ENCODE measurements at regions not wholly inside any gene's neighbourhood (a gene's known extent, or its start where the extent isn't known, plus 50 kb on each side); places are given as distances from the start of the nearest gene placed in this dataset.

DNA sequence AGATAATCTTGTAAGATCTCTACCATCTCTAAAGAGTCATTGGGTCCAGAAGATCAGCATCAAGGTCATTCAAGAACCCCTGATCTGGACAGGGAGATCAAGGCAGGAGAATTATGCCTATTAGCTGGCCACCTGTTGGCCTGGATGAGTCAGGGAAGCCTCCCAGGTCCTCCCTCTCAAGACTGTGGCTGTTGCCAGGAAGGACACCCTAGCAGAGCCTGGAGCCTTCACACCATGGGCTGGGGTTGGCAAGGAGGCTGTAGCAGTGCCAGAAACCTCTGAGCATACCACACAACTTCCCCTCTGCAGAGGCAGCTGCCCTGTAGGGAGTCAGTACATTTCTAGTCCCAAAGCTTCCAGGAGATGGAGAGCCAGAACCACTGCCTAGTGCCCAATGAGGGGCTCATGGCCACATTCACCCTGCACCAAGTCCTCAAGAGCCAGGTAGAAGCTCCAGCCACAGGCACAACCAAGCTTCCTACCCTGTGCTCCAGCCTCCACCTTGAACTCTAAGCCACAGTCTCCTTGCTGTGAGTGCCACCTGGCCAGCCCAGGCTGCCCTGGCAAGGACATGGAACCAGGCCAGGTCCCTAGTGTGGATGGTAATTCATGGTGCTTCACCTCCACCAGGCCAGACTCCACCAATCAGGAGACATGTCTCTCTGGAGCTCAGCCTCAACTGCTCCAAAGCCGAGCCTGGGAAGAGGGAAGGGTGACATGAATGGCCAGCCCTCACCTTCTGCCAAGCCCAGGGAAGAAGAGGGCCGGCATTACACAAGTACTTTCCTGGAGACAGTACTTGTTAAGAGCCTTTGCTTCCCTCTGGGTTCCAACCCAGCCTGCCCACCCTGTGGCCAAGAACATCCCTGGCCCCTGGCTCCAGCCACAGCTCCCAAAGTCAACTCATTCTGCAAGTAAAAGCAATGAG, 124.3 kb downstream of the BUD13 start:
- TF ChIP-seq RAD21 (IDR thresholded peaks at IDR 0.05; ENCODE audit: low read depth) = no peak
- TF ChIP-seq TAF1 (IDR thresholded peaks at IDR 0.05; ENCODE audit: low read depth) = no peak
- TF ChIP-seq, protein P1, sequence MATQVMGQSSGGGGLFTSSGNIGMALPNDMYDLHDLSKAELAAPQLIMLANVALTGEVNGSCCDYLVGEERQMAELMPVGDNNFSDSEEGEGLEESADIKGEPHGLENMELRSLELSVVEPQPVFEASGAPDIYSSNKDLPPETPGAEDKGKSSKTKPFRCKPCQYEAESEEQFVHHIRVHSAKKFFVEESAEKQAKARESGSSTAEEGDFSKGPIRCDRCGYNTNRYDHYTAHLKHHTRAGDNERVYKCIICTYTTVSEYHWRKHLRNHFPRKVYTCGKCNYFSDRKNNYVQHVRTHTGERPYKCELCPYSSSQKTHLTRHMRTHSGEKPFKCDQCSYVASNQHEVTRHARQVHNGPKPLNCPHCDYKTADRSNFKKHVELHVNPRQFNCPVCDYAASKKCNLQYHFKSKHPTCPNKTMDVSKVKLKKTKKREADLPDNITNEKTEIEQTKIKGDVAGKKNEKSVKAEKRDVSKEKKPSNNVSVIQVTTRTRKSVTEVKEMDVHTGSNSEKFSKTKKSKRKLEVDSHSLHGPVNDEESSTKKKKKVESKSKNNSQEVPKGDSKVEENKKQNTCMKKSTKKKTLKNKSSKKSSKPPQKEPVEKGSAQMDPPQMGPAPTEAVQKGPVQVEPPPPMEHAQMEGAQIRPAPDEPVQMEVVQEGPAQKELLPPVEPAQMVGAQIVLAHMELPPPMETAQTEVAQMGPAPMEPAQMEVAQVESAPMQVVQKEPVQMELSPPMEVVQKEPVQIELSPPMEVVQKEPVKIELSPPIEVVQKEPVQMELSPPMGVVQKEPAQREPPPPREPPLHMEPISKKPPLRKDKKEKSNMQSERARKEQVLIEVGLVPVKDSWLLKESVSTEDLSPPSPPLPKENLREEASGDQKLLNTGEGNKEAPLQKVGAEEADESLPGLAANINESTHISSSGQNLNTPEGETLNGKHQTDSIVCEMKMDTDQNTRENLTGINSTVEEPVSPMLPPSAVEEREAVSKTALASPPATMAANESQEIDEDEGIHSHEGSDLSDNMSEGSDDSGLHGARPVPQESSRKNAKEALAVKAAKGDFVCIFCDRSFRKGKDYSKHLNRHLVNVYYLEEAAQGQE (IDR thresholded peaks at IDR 0.05; ENCODE audit: low read depth) = no peak
- no peak for TF ChIP-seq CEBPB (IDR thresholded peaks at IDR 0.05)
- TF ChIP-seq EP300 (IDR thresholded peaks at IDR 0.05; ENCODE audit: borderline replicate concordance) = no peak
- no peak for TF ChIP-seq EGR1 (IDR thresholded peaks at IDR 0.05)

All from Ishikawa (cell line).